Osteocyte (in vitro differentiated cells): ENCODE measurements at regions not wholly inside any gene's neighbourhood (a gene's known extent, or its start where the extent isn't known, plus 50 kb on each side); places are given as distances from the start of the nearest gene placed in this dataset.

ENCODE experiments used
- DNase-seq: peaks from one replicate; pipeline ENCODE4 v3.0.0; 2021; ENCODE audit warnings: mixed read lengths; ENCODE audit not compliant: unreplicated experiment; ENCODE audit errors: extremely low spot score
- H3K27ac Mint-ChIP-seq: one replicate; pipeline ENCODE4 v1.8.0; 2021; ENCODE audit warnings: mild to moderate bottlenecking, mixed read lengths; ENCODE audit not compliant: unreplicated experiment
- H3K27me3 Mint-ChIP-seq: one replicate; pipeline ENCODE4 v1.8.0; 2021; ENCODE audit warnings: mixed read lengths; ENCODE audit not compliant: unreplicated experiment
- H3K36me3 Mint-ChIP-seq: one replicate; pipeline ENCODE4 v1.8.0; 2021; ENCODE audit warnings: mixed read lengths; ENCODE audit not compliant: unreplicated experiment
- H3K4me1 Mint-ChIP-seq: one replicate; pipeline ENCODE4 v1.8.0; 2021; ENCODE audit warnings: mixed read lengths; ENCODE audit not compliant: unreplicated experiment
- H3K4me3 Mint-ChIP-seq: one replicate; pipeline ENCODE4 v1.8.0; 2021; ENCODE audit warnings: mild to moderate bottlenecking, moderate library complexity, mixed read lengths; ENCODE audit not compliant: unreplicated experiment
- H3K9me3 Mint-ChIP-seq: one replicate; pipeline ENCODE4 v1.8.0; 2021; ENCODE audit warnings: mixed read lengths; ENCODE audit not compliant: unreplicated experiment
- CTCF ChIP-seq: fragments of 200-600 bp; sonication (generic); IDR thresholded peaks from 2 replicates; pipeline ENCODE4 v1.5.0; 2021; ENCODE audit warnings: antibody characterized with exemption, mild to moderate bottlenecking, moderate library complexity

GRCh38 chr10:55013318-55013717 is 212.3 kb upstream of the PCDH15 start:
- Mint-ChIP-seq H3K9me3 (no peaks in the 10 kb centered on the region), H3K4me1 (no peaks in the 10 kb centered on the region), H3K36me3 (no peaks in the 10 kb centered on the region), H3K4me3 (no peak overlapping the region), H3K27ac (no peak overlapping the region), H3K27me3 (peaks cover 2% of the 10 kb centered on the region)
- DNase-seq: no peak
- no peak for TF ChIP-seq CTCF

GRCh38 chr10:55002420-55002819 is 201.4 kb upstream of the PCDH15 start:
- Mint-ChIP-seq H3K27ac (no peak overlapping the region), H3K27me3 (no peaks in the 10 kb centered on the region), H3K36me3 (no peaks in the 10 kb centered on the region), H3K9me3 (peaks cover 10% of the 10 kb centered on the region), H3K4me3 (no peak overlapping the region), H3K4me1 (no peaks in the 10 kb centered on the region)
- no peak for TF ChIP-seq CTCF
- DNase-seq: no peak

- H3K27ac Mint-ChIP-seq: no peak overlapping the region
- H3K27me3 Mint-ChIP-seq: peaks cover 2% of the 10 kb centered on the region
- no peaks in the 10 kb centered on the region for H3K36me3 Mint-ChIP-seq
- H3K4me1 Mint-ChIP-seq: no peaks in the 10 kb centered on the region
- H3K9me3 Mint-ChIP-seq: peaks cover 10% of the 10 kb centered on the region
- H3K4me3 Mint-ChIP-seq: no peak overlapping the region
- no peak for TF ChIP-seq CTCF
- no peak for DNase-seq
Measured at GRCh38 chr10:55001422-55001821, 200.4 kb upstream of the PCDH15 start.

GRCh38 chr10:54993148-54993547 is 192.1 kb upstream of the PCDH15 start:
- Mint-ChIP-seq H3K27me3 (peaks cover 3% of the 10 kb centered on the region), H3K4me3 (no peak overlapping the region), H3K36me3 (peaks cover 1% of the 10 kb centered on the region), H3K27ac (no peak overlapping the region), H3K4me1 (no peaks in the 10 kb centered on the region), H3K9me3 (peaks cover 11% of the 10 kb centered on the region)
- TF ChIP-seq CTCF: no peak
- DNase-seq: no peak

- H3K27ac Mint-ChIP-seq: no peak overlapping the region
- TF ChIP-seq CTCF: peak; percentile 45
- no peak for DNase-seq
Measured at GRCh38 chr10:54985732-54986131, 184.7 kb upstream of the PCDH15 start.

More at GRCh38 chr10:54985732-54986131, 184.7 kb upstream of the PCDH15 start:
- Mint-ChIP-seq H3K27me3 (no peaks in the 10 kb centered on the region), H3K36me3 (peaks cover 1% of the 10 kb centered on the region), H3K9me3 (peaks cover 16% of the 10 kb centered on the region), H3K4me3 (no peak overlapping the region), H3K4me1 (no peaks in the 10 kb centered on the region)
